GM21423 (cell line): ENCODE measurements at regions not wholly inside any gene's neighbourhood (a gene's known extent, or its start where the extent isn't known, plus 50 kb on each side); places are given as distances from the start of the nearest gene placed in this dataset.

Experiments used
- ATAC-seq: cut with Tn5 transposase; IDR thresholded peaks from one replicate; pipeline ENCODE4 v1.9.1; 2021; ENCODE audit warnings: mild to moderate bottlenecking, moderate library complexity; ENCODE audit not compliant: unreplicated experiment

DNA sequence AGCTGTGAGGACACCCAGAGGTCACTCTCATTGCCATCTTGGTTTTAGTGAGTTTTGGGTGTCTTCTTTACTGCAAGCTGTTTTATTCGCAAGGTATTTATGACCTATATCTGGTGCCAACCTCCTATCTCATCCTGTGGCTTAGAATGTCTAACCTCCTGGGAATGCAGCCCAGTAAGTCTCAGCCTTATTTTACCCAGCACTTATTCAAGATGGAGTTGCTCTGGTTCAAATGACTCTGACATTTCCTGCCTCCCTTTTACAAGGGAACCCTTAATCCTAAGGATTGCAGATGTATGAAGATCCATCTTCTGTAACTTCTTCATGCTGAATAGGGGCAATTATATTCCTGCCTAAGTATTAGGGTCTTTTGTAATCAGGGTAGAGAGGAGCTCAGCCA lies 708.0 kb downstream of the TMEM182 start:
- ATAC-seq, result no peak

DNA sequence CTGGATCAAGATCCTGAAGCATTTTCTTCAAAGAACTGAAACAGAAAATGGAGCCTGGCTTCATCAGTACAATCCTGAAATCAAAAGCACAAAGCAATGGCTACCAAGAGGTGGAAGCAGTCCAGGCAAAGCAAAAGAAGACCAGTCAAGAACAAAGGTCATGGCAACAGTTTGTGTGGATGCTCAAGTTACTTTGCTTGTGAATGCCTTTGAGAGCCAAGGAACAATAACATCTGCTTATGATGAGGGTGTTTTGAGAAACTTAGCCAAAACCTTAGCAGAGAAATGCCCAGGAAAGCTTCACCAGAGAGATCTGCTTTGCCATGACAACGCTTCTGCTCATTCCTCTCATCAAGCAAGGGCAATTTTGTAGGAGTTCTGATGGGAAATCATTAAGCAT lies 723.1 kb downstream of the TMEM182 start:
- no peak for ATAC-seq

DNA sequence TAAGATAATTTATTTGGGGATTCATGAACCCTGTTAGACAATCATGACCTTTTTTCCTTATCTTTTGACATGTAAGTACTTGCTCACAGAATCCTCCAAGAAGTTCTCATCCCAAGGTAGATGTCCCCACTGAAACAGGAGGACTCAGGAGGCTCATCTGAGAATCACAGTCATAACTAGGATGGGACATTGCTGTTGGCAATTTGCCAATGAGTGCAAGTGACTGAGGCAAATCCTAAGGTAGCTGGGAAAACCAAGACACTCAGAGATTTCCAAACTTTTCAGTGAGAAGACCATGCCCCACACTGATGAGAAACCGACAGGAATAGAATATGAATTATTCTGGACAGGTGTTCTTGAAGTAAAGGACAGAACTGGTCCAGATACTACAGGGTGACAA lies 735.0 kb downstream of the TMEM182 start:
- no peak for ATAC-seq

DNA sequence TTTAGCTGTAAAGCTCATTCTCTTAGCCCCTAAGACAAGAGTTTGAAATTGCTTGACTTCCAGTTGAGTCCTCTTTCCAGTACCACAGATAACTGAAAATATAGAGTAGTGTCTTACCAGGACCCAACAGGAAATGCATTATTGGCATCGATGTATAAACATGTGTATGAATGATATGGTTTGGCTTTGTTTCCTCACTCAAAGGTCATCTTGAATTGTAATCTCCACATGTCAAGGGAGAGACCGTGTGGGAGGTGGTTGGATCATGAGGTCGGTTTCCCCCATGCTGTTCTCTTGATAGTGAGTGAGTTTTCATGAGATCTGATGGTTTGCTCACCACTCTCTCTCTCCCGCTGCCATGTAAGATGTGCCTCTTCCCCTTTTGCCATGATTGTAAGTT lies 745.0 kb downstream of the TMEM182 start:
- no peak for ATAC-seq

DNA sequence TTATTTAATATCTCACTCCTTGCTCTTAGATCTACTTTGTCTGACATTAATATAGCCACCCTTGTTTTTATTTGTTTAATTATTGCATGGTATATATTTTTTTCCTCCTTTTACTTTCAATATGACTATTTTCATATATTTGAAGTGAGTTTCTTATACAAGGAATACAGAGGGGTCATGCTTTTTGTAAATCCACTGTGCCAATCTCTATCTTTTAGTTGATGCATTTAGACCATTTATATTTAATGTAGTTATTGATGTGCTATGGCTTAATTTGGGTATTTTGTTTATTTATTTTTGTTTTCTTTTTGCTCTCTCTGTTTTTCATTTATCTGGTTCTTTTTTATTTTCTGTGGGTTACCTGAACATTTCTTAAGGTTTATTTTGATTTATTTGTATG lies 750.6 kb downstream of the TMEM182 start:
- no peak for ATAC-seq

DNA sequence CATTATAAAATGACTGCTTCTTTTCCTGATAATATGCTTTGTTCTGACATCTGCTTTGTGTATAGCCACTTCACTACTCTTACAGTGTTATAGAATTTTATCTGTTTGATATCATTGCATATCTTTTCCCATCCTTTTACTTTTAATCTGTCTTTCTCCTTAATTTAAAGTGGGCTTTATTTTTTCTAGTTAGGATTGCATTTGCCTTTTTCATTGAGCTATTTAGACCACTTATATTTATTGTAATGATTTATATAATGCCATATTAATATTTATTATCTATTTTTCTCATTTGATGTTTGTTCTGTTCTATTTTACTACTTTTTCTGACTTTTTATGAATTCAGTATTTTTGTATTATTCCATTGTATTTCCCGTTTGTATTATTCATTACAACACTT lies 758.7 kb downstream of the TMEM182 start:
- ATAC-seq, result no peak

DNA sequence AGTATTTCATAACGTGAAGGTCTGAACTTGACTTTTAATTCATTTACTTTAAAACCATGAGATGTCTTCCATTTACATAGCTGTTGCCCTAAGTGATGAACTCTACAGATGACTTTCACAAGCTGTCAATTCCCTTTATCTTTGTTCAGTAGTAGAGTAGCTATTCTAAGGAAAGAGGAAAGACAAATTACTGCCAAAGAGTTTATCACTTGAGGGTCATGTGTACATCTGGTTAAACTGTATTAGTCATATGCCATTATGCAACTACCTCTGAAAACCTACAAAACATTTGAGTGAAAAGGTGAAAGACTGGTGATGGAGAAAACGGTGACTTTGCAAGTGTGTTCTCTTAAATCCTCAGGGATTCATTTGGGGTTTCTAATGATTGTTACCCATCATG lies 763.9 kb downstream of the TMEM182 start:
- no peak for ATAC-seq

DNA sequence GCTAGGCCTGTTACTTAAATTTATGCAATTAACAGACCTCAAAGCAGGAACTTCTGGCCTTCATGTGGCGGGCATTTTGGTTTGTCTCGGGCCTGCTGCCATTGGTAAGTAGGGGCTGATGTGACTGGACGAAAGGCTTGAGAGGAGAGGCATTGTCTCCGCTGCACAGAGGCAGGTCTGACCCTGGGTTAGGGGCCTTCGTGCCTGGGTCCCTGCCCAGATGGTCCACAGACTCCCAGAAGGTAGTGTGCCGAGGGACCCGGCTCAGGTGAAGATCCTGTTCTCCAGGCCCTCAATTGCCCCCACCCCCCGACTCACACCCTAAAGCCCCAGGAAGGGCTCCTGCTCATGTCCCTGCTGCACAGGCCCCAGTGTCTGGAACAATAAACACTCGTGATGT lies 764.9 kb downstream of the TMEM182 start:
- ATAC-seq, result no peak

DNA sequence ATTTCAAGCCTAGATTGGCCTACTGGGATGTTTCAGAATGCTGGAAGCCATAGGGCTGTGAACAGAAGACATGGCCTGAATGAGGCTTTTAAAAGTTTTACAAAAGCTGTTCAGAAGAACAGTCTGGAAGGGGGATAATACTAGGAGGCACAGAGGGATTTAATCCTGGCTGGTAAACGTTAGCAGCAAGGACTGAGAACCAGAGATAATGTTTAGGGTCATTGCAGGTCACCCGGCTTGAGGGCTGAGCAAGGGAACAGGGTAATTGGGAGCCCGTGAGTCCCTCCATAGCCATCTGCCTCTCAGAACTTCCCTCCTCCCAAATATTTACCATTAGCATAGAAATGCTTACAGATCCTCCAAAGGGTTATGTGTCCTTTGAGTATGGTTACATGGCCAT lies 765.4 kb downstream of the TMEM182 start:
- ATAC-seq, result no peak

DNA sequence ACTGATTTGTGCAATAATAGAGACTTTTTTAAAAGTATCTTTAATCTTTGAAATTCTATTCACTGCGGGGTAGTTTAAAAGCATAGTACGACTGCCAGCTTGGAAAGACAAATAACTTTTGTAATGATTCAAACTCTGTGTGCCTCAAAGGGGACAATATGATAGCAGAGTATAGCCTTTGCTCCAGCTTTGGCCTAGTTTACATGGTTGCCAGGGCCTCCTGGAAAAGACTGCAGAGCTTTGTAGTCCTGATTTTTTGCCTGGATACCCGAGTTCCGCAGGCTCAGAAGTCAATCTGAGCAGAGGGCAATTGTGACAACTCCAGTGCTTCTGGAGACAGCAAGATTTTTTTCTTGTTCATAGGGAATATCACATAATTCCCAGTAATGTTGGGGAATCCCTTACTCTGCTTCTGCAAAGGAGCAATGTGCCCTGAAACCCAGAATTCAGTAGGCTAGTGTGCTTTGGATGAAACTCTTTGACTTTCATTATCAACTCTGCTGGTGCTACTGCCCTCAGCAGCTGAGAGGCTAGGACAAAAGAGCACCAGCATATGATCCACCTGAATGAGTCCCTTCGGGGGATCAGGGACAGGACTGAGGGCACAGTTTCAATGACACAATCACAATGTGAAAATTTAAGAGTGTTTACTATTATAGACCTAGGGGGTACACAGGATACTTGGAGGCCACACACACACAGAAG lies 768.1 kb downstream of the TMEM182 start:
- ATAC-seq, result no peak

DNA sequence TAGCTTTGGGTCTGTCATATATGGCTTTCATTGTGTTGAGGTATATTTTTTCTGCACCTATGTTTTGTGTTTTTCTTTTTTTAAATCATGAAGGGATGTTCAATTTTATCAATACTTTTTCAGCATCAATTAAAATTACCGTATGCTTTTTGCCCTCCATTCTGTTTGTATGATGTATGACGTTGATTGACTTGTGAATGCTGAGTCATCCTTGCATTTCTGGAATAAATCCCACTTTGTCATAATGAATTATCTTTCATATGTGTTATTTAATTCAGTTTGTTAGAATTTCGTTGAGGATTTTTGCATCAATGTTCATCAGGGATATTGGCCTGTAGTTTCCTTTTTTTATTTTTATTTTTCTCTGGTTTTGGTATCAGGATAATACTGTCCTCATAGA lies 790.9 kb downstream of the TMEM182 start:
- ATAC-seq, result no peak

DNA sequence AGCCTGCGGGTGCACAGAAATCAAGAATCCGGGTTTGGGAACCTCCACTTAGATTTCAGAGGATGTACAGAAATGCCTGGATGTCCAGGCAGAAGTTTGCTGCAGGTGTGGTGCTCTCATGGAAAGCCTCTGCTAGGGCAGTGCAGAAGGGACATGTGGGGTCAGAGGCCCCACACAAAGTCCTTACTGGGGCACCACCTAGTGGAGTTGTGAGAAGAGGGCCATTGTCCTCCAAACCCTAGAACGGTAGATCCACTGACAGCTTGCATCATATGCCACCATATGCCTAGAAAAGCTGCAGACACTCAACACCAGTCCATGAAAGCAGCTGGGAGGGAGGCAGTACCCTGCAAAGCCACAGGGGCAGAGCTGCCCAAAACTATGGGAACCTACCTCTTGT lies 833.0 kb downstream of the TMEM182 start:
- ATAC-seq, result no peak

DNA sequence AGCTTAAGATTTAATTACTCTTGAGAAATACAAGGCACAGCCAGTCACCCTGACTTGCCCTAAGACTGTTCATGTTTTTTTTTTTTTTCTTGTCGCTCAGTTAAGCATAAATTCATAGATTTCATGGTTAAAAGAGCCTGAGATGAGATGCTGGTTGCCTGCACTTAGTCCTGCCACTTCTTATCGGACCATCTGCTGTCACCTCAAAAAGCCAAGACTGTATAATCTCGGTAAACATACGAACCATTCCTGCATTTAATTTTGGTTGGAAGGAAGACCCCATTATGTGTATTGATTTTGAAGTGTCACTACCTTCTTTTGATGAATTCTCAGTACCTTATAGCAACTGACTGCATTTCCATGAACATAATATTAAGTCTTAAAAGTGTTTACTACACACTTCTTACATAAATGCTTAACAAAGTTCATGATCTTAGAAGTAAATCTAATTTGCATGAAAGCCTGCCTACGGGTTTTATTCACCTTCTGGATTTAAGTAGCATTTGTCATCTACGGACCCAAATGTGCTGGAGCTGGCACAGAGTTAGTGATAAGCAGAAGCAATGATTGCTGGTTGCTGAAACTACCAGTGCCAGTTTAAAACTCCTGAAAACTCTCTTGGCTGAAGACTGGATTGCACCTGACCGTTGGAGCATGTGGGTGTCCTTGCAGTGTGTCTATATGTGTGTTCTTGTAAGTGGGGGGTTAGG lies 843.4 kb downstream of the TMEM182 start:
- no peak for ATAC-seq

DNA sequence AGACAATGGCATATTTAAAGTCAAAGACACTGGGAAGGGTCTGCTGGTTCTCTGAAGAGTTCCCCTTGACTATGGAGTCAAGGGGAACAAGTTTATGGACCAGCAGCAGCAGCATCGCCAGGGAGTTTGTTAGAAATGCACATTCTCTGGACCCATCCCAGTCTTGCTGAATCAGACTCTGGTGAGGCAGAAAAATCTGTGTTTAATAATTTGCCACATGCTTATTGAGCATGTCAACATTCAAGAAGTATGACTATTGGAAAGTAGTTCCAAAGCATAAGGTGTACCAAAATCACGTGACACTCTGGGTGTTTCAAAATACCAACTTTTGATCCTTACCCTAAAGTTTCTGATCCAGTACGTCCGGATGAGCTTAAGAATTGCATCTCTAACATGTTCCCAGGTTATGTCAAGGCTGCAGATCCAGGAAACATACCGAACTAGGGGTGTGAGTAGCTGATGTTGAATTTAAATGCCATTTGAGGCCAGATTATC lies 853.8 kb downstream of the TMEM182 start:
- ATAC-seq, result no peak

DNA sequence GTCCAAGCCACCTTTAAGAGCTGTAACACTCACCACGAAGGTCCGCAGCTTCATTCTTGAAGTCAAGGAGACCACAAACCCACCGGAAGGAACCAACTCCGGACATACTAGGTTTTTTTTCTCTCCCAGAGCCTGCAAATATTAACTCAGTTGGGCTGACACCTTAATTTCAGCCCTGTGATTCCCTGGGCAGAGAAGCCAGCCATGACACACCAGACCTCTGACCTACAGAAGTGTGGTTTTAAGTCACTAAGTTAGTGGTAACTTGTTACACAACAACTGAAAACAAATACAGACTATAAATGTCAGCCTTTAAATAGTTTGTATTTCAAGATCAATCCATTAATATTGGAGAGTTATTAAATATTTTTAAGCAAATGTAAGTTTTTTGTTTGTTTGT lies 855.1 kb downstream of the TMEM182 start:
- no peak for ATAC-seq

DNA sequence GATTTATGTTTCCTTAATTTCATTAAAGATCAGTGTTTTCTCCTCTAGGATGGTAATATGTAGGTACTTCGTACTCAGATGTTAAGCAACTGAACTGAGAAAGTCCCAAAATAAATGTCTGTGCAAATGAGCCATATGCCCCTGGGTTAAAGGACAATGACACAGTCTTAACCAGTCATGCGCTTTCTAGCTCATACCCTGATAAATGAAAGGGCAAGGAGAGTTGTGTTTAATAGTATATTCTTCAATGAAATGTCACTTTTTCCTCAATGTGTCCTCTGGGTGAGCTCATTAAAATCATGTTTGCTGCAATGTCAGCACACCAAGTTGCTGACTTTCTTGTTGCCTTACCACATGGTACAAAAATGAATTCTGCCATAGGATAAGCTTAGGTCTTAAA lies 856.3 kb downstream of the TMEM182 start:
- ATAC-seq, result no peak

DNA sequence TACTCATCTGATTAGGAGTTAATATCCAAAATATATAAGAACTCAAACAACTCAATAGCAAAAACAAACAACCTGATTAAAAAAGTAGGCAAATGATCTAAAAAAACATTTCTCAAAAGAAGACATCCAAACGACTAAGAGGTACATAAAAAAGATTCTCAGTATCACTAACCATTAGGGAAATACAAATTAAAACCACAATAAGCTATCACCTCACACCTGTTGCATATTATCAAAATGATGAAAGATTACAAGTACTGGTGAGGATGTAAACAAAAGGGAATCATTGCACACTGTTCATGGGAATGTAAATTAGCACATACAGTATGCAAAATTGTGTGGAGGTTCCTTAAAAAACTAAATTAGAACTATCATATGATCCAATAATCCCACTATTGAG lies 865.5 kb downstream of the TMEM182 start:
- ATAC-seq, result no peak

DNA sequence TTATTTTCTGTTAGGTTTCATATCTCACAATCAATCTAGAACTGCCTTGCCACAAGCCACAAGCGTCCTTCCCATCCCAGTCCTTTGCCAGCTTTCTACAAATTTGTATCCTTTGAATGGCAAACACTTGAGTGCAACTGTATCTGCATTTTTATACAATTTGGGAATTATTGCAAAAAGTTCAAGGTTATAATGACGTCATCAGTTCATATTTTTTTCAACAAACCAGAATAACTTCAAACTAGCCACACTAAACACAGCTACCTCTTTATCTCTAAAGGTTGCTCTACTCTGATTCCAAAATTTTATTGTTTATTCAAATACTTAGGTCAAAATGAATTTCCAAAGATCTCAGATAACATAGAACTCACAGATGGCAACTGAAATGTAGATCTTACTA lies 877.1 kb downstream of the TMEM182 start:
- ATAC-seq, result no peak

DNA sequence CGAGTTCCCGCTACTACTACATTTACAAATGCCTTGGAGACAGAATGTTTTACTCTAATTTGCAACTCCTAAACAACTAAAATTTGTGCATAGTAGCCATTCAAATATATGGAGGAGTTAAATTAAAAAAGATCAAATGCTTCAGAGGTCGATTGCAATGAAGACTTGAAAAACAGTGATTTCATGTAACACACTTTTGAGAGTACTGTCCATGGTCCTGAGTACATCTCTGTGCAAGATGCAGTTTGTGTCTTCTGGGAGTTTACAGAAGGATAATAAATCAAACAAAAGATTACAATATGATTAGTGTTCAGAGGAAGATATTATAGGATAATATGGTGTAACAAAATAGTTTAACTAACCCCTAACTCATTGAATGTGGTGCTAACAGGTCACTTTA lies 894.7 kb downstream of the TMEM182 start:
- no peak for ATAC-seq

DNA sequence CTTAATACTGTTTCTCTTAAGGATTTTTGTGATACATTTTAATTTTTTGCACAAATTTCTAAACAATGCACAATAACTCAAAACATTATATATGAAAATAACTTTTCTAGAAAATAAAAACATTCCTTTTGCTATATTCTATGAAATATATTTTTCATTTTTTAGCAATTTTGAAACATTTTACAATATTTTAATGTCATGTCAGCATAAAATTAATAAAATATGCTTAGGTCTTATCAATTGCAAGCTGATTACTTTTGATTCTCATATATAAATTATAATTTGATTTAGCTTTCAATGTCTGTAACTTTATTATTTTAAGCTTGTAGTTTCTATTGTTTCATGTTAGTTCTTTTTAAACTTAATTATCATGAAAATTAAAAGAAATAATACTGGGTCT lies 898.7 kb downstream of the TMEM182 start:
- no peak for ATAC-seq

DNA sequence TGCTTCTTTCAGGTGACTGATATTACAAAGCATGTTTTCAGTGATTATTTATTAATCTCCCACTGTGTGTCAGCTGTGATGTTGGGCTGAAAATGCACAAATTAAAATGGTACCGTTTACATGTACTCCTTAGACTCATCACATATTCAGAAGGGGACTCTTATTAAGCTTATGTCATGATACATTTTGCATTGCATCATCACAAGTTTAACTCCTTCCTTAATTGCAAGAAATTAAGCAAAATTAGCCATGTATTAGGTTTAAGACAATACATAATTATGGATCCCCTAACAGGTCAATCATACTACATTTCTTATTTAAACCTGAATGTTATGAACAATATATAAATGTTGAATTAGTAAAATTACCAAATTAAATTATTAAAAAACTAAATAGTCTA lies 899.1 kb downstream of the TMEM182 start:
- ATAC-seq, result no peak

DNA sequence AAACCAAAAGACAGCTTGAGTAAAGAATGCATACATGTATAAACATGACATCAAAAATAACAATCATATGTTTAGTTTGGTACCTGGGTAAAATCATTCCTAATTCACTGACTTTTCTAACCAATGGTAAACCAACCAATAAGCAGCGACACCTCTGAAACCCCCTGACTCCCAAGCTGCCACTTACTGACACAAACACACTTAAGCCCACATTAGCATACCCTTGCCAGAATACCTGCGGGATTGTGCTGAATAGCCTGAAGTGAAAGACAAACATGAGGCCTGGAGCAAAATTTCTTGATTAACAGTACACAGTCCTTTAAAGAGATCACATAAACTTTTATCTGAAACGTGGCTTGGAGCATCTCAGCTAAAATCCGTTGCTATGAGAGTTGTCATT lies 902.9 kb downstream of the TMEM182 start:
- ATAC-seq, result no peak
